NOMO-1 (cell line): ENCODE measurements at regions not wholly inside any gene's neighbourhood (a gene's known extent, or its start where the extent isn't known, plus 50 kb on each side); places are given as distances from the start of the nearest gene placed in this dataset.

Experiments
- DNase-seq, 2 experiments: peaks; one replicate each; lab custom pipeline; 2025; ENCODE audit not compliant: unreplicated experiment in 2 of 2; lab: John Stamatoyannopoulos, UW

- no peak for DNase-seq
Observed at GRCh38 chr11:45481026-45481425, 184.4 kb downstream of the CHST1 start.

- no peak for DNase-seq
Observed at GRCh38 chr11:45477588-45477987, 187.8 kb downstream of the CHST1 start.

GRCh38 chr11:45476126-45476525 lies 189.3 kb downstream of the CHST1 start:
- no peak for DNase-seq

- no peak for DNase-seq
Observed at GRCh38 chr11:45475173-45475572, 189.0 kb upstream of the SYT13 start.

DNA sequence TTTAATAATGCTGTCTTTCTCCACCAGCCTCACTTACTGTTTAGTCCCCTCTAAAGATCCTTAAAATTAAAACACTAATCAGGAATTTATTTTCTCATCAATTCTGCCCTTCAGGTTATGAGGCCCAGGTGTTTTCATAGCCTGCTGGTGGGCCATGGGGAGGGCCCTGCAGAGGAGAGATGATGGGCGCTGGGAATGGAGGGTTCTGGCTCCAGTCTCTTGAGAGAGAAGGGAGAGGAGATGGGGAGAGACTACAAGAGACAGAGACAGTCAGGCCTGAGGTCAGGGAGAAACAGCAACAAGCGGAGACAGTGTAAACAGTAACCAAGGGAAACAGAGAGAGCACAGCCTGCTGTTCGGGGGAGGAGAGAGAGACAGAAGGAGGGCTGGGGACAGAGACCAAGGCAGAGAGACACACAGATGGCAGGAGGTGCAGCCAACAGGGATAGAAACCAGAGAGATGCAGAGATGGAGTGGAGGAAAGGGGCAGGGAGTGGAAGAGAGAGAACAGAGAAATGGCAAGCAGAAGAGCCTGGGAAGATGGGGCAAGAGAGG lies 187.3 kb upstream of the SYT13 start:
- DNase-seq = no peak

DNA sequence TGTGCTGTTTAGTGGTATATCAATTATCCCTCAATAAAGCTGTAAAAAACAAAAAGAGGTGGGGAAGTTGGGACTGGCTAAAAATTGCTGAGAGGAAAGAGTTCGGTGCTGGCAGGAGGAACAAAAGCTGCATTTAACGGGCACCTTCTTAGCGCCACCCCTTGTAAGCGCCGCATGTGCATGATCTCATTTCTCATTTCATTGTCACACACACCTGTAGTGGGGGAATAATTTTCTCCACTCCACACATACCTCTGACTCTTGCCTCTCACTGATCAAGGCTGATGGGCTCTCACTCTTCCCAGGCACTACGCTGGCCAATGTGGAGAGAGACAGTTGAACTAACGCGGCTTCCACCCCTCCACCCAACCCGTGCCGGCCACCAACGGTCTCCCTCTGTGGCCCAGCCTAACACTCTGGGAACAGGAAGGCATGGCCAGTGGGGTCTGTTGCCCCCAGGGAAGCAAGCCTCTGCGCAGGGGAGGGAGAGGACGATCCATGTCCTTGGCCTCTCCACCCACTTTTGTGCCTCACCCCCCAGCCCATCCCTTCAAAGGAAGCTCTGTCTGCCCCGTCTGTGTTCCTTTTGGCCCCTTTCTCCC lies 186.7 kb upstream of the SYT13 start:
- DNase-seq = no peak

DNA sequence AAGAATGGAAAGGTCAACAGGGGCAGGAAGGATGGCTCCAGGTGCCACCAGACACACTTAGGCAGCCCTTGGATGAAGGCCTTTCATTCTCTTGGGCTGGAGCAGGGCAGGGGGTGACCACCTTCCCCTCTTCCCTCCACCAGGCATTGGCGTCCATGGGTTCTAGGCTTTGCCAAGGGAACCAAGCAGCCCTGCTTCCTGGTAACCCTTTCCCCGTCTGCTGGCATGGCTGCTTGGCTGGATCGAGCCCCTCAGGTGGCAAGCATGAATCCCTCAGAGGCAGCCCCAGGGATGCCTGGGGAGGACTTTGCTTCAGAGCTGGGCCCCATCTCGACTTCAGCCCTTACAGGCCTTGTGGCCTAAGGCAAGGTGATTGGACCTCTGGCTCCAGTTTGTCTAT lies 185.1 kb upstream of the SYT13 start:
- DNase-seq = no peak

- no peak for DNase-seq
Observed at GRCh38 chr11:45470794-45471167, 184.6 kb upstream of the SYT13 start.

DNA sequence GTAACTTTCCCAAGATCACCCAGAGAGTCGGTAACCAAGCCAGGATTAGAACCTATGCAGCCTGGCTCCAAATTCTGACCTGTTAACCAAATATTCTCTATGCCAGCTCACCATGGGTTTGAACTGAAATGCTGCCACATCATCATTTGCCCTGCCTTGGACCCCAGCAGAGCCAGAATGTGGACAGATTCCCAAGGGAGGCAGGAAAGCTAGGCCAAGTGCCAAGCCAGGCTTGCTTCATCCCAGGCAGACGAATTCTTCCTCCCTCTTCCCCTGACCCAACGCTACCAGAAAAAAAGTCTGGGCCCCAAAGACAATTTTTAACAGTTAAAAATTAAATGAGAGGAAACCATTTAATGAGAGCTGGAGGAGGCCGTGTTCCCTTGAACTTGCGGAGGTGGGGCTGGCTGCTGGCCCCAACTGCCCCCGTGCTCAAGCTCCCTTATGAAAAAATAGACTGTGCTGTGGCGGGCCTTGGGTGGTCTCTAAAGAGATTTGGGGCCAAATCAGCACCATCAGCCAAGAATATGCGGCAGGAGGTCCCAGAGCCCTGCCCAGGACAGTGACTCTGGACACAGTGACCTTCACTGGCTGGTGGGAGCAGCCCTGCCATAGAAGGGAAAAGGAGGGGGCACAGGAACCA lies 184.1 kb upstream of the SYT13 start:
- no peak for DNase-seq

DNA sequence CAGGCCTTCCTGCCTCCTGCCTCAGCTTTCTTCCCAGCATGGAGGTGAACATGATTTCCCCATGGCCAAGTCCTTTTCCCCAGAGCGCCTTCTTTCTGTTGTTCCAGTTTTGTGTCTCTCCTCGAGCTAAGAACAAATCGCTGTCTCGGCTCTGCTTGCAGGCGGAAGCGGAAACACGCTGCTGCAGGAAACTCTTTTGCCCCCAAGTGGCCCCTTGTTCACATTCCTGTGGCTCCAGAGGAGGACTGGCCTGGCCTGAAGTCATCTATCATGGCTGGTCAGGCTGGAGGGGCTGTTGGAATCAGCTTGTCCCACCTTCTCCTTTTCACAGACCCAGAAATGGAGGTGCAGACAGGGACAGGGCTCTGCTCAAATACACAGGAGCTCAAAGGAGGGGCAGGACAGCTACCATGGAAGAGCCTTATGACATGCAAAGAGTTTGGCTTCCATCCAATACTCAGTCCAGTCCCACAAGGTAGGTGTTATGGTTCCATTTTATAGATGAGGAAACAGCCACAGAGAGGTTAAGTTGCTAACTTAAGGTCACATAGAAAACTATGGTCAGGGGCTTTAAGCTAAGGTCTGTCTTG lies 182.2 kb upstream of the SYT13 start:
- DNase-seq = no peak

DNA sequence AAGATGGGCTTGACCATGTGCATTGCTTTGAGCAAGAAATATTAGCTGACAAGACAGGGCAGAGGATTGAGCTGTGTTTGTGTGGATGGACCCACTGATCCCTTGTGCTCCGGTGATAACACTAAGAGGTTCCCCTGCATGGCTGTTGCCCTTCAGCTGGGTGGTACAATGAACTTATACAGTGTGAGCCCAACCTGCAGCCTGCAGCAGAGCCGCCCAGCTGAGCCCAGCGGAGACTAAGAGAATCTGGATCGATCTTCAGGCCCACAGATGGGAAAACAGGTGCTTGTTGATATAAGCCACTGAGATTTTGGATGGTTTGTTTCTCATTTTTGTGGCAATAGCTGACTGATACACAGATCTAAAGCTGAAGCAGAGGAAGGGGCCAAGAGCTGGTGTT lies 177.4 kb upstream of the SYT13 start:
- no peak for DNase-seq

DNA sequence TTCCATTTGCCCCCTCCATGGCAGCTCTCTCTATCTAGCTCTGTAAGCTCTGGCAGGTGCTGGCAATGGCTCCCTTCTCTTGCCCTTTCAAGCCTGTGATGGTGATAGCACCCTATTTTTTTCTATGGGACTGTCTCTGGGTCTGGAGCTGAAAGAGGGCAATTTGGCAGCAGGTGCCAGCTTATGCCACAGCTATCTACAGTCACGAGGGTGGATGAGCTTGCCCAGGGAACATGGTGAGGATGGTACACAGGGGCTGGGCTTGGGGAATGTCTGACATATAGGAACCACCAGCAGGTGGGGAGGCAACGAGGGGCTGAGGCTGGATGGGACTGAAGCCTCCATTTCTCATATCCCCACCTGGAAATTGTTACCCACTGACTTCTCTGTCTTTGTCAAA lies 175.4 kb upstream of the SYT13 start:
- DNase-seq = no peak

DNA sequence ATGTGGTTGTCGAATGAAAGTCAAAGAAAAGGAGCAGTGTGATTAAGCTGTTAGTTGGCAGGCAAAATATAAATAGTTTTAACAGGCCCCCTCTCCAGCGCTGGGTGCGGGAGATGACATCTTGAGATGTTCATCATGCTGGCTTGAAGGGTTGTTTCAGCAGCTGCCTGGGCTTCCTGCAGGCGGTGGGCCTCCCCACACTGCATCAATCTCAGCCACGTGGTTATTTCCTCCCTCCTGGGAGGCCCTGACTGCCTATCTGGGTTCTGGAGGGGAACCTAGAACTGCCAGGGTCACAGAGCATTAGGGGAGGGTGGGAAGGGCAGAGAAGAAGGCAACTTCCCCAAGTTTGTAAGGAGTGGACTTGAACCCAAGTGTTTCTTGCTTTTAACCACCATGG lies 173.3 kb upstream of the SYT13 start:
- peak; percentile 29 to 30 for DNase-seq

DNA sequence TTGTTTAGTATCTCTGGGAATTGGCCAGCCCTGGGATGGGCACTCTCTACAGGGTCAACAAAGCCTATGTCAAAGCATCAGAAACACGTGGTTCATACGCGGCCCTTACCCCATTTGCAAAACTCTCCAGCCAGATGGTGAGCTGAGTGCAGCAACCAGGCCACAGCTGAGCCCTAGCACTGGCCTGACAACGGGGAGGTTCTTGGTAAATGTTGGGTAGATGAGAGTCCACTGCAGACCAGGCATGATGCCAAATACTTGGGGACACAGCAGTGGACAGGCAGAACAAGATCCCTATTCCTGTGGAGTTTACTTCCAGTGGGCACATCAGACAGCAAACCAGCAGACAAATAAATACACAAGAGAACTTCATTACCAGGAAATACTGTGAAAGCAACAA lies 172.1 kb upstream of the SYT13 start:
- DNase-seq = no peak

DNA sequence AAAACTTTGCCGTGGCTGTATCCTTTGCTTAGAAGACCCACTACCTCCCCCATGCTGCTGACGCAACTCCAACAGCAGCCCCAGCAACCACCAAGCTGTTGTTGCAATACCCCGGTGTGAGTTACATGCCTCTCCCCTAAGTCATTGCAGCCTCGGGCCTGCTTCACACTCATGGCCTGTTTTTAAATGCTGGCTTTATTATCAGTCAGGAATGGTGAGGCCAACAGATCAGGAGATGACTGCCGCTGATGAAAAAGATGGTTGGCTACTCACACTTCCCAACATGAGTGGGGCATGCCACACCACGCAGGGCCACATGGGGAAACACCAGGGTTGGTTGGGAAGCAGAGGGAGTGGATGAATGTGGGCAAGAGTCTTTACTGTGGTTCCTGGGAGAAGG lies 171.5 kb upstream of the SYT13 start:
- peak; percentile 76 to 85 for DNase-seq

DNA sequence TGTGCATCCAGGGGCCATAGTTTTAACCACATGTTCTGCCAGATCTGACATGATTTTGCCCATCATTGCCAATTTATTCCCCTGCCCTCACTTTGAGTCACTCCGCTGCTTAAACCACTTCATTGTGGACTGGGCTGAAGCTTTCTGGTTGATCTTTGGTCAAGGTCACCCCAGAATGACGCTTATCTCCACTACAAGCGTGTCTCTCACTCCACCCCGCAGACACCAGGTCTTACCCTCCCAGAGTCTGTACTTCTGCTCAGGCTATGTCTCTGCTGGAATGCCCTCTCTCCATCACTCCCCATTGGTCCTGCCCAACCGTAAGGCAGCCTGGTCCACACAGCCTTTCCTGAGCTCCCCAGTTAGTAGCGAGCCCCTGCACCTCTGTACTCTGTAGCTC lies 170.5 kb upstream of the SYT13 start:
- DNase-seq = no peak

DNA sequence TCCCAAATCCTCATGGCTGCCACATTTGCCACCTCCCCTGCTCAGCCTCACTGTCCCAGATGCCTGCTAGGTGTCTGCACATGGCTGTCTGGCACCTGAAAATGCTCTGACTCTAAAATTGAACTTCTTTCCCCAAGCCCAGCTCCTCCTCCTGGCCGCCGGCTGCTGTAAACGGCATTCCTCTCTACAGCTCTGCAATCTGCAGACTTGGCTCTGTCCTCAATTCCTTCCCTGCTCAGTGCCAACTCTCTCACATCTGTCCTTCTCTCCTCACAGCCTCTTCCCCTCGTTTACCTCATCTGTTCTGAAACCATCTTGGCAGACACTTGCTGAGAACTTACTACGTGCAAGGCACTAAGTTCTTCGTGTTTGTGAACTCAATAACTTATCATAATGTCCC lies 169.4 kb upstream of the SYT13 start:
- DNase-seq = no peak

DNA sequence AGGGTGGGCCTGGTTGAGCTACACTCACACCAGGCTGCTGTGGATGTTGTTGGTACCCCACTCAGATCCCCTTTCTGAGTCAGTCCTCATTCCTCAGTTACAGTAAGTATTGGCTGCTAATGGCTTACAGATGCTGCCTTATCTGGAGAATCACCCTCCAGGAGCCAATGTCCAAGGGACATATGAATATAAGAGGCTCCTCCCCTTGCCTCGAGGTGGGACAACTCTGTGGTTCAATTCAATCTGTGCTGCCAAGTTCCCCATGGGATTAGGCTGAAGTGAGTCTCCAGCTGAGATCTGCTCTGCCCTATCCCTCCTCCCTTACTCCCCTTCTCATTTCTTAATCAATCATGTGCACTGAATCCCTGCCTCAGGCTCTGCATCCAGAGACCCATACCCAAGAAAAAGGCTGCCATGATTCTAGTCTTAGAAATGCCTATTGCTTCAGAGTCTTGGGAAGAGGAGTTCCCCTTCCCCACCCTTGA lies 168.8 kb upstream of the SYT13 start:
- DNase-seq = no peak

- DNase-seq = no peak
Observed at GRCh38 chr11:45453721-45454120, 167.6 kb upstream of the SYT13 start.

GRCh38 chr11:45451766-45452440 lies 165.8 kb upstream of the SYT13 start:
- DNase-seq = no peak

GRCh38 chr11:45450189-45450588 lies 164.0 kb upstream of the SYT13 start:
- no peak for DNase-seq
